HepG2 (cell line): ENCODE measurements at regions not wholly inside any gene's neighbourhood (a gene's known extent, or its start where the extent isn't known, plus 50 kb on each side); places are given as distances from the start of the nearest gene placed in this dataset.

Experiments
- BRCA1 ChIP-seq: sonication (generic); formaldehyde crosslinking; IDR thresholded peaks from 2 replicates; pipeline ENCODE4 v1.4.0; 2020; ENCODE audit warnings: missing genetic modification reagents
- CEBPB ChIP-seq: IDR thresholded peaks from 2 replicates; pipeline ENCODE4 v1.6.1; 2011; ENCODE audit warnings: low read depth, low read length, improper control_type of control experiment, borderline replicate concordance
- IKZF4 ChIP-seq: sonication (generic); formaldehyde crosslinking; IDR thresholded peaks from 2 replicates; pipeline ENCODE4 v1.5.1; 2020; ENCODE audit warnings: borderline replicate concordance, mild to moderate bottlenecking, low read depth, missing genetic modification reagents; ENCODE audit errors: not compliant biosample characterization
- JUND ChIP-seq: sonication (generic); formaldehyde crosslinking; IDR thresholded peaks from 2 replicates; pipeline ENCODE4 v1.8.0; 2022; ENCODE audit warnings: mild to moderate bottlenecking, missing genetic modification reagents
- KDM1A ChIP-seq: IDR thresholded peaks from 2 replicates; pipeline ENCODE4 v1.6.1; 2016; ENCODE audit warnings: missing compliant biosample characterization
- POGZ ChIP-seq: sonication (generic); formaldehyde crosslinking; IDR thresholded peaks from 2 replicates; pipeline ENCODE4 v1.4.0; 2020; ENCODE audit warnings: mild to moderate bottlenecking, missing genetic modification reagents
- U2AF2 ChIP-seq: fragments of 200-400 bp; formaldehyde crosslinking; IDR thresholded peaks from 2 replicates; pipeline ENCODE4 v1.6.1; 2017; ENCODE audit warnings: low read depth, mild to moderate bottlenecking, low read length
- ZNF337 ChIP-seq: sonication (generic); formaldehyde crosslinking; IDR thresholded peaks from 2 replicates; pipeline ENCODE4 v1.5.1; 2020; ENCODE audit warnings: missing genetic modification reagents, low read depth, mild to moderate bottlenecking, borderline replicate concordance
- ZNF350 ChIP-seq: sonication (generic); formaldehyde crosslinking; IDR thresholded peaks from 2 replicates; pipeline ENCODE4 v1.4.0; 2020; ENCODE audit warnings: mild to moderate bottlenecking, low read depth, missing genetic modification reagents, borderline replicate concordance
- TF ChIP-seq, protein P1 (sequence below): sonication (generic); formaldehyde crosslinking; IDR thresholded peaks from 2 replicates; pipeline ENCODE4 v1.4.0; 2020; ENCODE audit warnings: mild to moderate bottlenecking, missing genetic modification reagents
- TF ChIP-seq, protein P2 (sequence below): sonication (generic); formaldehyde crosslinking; IDR thresholded peaks from 2 replicates; pipeline ENCODE4 v1.4.0; 2020; ENCODE audit warnings: mild to moderate bottlenecking, missing genetic modification reagents
- TF ChIP-seq, protein P3 (sequence below): sonication (generic); formaldehyde crosslinking; IDR thresholded peaks from 2 replicates; pipeline ENCODE4 v1.4.0; 2020; ENCODE audit warnings: missing genetic modification reagents
- TF ChIP-seq, protein P4 (sequence below): sonication (generic); formaldehyde crosslinking; IDR thresholded peaks from 2 replicates; pipeline ENCODE4 v1.8.0; 2022; ENCODE audit warnings: low read depth, missing genetic modification reagents
- TF ChIP-seq, protein P5 (sequence below): sonication (generic); formaldehyde crosslinking; IDR thresholded peaks from 2 replicates; pipeline ENCODE4 v1.4.0; 2020; ENCODE audit warnings: mild to moderate bottlenecking, missing genetic modification reagents

DNA sequence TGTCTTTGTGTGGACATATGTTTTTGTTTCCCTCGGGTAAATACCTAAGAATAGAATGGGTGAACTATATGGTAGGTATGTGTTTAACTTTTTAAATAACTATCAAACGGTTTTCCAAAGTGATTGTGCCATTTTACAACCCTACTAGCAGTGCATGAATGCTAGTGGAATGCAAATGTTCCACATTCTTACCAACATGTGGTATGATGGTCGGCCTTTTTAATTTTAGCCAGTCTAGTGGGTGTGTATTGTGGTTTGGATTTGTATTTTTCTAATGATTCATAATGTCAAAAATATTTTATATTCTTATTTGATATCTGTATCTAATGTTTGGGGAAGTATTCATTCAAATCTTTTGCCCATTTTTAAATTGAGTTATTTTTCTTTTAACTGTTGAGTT, 68.2 kb upstream of the SMAD3 start:
- TF ChIP-seq, protein P1, sequence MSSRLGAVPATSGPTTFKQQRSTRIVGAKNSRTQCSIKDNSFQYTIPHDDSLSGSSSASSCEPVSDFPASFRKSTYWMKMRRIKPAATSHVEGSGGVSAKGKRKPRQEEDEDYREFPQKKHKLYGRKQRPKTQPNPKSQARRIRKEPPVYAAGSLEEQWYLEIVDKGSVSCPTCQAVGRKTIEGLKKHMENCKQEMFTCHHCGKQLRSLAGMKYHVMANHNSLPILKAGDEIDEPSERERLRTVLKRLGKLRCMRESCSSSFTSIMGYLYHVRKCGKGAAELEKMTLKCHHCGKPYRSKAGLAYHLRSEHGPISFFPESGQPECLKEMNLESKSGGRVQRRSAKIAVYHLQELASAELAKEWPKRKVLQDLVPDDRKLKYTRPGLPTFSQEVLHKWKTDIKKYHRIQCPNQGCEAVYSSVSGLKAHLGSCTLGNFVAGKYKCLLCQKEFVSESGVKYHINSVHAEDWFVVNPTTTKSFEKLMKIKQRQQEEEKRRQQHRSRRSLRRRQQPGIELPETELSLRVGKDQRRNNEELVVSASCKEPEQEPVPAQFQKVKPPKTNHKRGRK (CRISPR knock-in tag) = no peak
- TF ChIP-seq ZNF337 = no peak
- no peak for TF ChIP-seq ZNF350 (CRISPR knock-in tag)
- TF ChIP-seq KDM1A (CRISPR knock-in tag) = no peak
- TF ChIP-seq, protein P2, sequence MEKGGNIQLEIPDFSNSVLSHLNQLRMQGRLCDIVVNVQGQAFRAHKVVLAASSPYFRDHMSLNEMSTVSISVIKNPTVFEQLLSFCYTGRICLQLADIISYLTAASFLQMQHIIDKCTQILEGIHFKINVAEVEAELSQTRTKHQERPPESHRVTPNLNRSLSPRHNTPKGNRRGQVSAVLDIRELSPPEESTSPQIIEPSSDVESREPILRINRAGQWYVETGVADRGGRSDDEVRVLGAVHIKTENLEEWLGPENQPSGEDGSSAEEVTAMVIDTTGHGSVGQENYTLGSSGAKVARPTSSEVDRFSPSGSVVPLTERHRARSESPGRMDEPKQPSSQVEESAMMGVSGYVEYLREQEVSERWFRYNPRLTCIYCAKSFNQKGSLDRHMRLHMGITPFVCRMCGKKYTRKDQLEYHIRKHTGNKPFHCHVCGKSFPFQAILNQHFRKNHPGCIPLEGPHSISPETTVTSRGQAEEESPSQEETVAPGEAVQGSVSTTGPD (CRISPR knock-in tag) = no peak
- no peak for TF ChIP-seq U2AF2
- TF ChIP-seq JUND (CRISPR knock-in tag) = no peak
- TF ChIP-seq, protein P3, sequence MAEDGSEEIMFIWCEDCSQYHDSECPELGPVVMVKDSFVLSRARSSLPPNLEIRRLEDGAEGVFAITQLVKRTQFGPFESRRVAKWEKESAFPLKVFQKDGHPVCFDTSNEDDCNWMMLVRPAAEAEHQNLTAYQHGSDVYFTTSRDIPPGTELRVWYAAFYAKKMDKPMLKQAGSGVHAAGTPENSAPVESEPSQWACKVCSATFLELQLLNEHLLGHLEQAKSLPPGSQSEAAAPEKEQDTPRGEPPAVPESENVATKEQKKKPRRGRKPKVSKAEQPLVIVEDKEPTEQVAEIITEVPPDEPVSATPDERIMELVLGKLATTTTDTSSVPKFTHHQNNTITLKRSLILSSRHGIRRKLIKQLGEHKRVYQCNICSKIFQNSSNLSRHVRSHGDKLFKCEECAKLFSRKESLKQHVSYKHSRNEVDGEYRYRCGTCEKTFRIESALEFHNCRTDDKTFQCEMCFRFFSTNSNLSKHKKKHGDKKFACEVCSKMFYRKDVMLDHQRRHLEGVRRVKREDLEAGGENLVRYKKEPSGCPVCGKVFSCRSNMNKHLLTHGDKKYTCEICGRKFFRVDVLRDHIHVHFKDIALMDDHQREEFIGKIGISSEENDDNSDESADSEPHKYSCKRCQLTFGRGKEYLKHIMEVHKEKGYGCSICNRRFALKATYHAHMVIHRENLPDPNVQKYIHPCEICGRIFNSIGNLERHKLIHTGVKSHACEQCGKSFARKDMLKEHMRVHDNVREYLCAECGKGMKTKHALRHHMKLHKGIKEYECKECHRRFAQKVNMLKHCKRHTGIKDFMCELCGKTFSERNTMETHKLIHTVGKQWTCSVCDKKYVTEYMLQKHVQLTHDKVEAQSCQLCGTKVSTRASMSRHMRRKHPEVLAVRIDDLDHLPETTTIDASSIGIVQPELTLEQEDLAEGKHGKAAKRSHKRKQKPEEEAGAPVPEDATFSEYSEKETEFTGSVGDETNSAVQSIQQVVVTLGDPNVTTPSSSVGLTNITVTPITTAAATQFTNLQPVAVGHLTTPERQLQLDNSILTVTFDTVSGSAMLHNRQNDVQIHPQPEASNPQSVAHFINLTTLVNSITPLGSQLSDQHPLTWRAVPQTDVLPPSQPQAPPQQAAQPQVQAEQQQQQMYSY (CRISPR knock-in tag) = no peak
- no peak for TF ChIP-seq IKZF4 (CRISPR knock-in tag)
- TF ChIP-seq CEBPB = no peak
- TF ChIP-seq, protein P4, sequence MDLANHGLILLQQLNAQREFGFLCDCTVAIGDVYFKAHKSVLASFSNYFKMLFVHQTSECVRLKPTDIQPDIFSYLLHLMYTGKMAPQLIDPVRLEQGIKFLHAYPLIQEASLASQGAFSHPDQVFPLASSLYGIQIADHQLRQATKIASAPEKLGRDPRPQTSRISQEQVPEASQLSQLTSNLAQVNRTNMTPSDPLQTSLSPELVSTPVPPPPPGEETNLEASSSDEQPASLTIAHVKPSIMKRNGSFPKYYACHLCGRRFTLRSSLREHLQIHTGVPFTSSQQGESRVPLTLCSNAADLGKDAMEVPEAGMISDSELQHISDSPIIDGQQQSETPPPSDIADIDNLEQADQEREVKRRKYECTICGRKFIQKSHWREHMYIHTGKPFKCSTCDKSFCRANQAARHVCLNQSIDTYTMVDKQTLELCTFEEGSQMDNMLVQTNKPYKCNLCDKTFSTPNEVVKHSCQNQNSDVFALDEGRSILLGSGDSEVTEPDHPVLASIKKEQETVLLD = no peak
- TF ChIP-seq, protein P5, sequence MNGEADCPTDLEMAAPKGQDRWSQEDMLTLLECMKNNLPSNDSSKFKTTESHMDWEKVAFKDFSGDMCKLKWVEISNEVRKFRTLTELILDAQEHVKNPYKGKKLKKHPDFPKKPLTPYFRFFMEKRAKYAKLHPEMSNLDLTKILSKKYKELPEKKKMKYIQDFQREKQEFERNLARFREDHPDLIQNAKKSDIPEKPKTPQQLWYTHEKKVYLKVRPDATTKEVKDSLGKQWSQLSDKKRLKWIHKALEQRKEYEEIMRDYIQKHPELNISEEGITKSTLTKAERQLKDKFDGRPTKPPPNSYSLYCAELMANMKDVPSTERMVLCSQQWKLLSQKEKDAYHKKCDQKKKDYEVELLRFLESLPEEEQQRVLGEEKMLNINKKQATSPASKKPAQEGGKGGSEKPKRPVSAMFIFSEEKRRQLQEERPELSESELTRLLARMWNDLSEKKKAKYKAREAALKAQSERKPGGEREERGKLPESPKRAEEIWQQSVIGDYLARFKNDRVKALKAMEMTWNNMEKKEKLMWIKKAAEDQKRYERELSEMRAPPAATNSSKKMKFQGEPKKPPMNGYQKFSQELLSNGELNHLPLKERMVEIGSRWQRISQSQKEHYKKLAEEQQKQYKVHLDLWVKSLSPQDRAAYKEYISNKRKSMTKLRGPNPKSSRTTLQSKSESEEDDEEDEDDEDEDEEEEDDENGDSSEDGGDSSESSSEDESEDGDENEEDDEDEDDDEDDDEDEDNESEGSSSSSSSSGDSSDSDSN = no peak
- TF ChIP-seq BRCA1 (CRISPR knock-in tag) = no peak
- no peak for TF ChIP-seq POGZ (CRISPR knock-in tag)
